H54 (cell line): ENCODE measurements at regions not wholly inside any gene's neighbourhood (a gene's known extent, or its start where the extent isn't known, plus 50 kb on each side); places are given as distances from the start of the nearest gene placed in this dataset.

Experiments
- DNase-seq: peaks from one replicate; pipeline ENCODE4 v3.0.0; 2011; ENCODE audit warnings: low spot score, mixed read lengths; ENCODE audit not compliant: insufficient read length
- FAIRE-seq: peaks from 3 replicates; lab custom pipeline; 2011; peaks lifted over from hg19 to GRCh38; lab: Jason Lieb, UNC
- POLR2A ChIP-seq: IDR thresholded peaks from 2 replicates; pipeline ENCODE4 v1.6.1; 2011; ENCODE audit warnings: low read depth, mild to moderate bottlenecking, low read length

DNA sequence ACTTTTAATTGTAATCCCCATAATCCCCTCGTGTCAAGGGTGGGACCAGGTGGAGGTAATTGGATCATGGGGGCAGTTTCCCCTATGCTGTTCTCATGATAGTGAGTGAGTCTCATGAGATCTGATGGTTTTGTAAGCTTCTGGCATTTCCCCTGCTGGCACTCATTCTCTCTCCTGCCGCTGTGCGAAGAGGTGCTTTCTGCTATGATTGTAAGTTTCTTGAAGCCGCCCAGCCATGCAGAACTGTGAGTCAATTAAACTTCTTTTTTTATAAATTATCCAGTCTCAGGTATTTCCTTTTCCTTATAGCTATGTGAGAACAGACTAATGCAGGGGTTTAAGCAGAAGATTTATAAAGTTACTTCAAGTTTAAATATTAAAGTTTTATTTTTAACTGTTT is 655.2 kb downstream of the EPHA4 start:
- no peak for TF ChIP-seq POLR2A
- no peak for FAIRE-seq

DNA sequence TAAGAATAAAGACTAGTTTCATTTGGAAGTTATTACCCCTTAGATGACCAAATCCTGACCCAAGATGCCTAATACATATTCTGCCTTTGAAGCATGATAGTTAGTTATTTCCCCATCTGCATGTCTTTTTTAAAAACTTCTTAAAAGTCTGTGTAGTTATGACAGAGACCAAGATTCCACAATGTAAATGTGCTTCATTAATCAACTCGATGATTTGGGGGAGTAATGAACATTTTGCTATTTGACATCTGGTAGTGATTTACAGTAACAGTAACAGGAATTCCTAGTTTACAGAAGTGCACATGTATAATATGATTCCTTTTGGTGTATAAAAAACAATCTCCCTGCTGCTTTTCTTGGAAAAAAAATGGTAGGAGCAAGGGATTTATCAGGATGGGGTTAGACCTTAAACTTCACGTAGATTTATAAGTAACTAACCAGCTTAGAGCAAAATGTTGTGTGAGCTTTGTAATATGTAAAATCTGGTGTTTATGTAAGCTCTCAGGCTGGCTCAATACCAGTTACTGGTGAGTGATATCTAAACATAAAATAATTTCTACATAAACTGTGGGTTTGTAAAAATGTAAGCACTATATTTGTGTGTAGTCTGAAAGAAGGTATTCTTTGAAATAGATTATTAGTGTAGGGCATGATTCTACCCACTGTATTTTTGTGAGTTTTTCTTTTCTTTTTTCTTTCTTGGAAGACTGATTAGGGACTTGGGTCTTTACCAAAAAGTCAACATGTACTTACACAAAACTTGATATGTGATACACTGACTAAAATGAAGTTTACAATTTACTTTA is 641.6 kb downstream of the EPHA4 start:
- no peak for TF ChIP-seq POLR2A
- DNase-seq (no peak), FAIRE-seq (no peak)

More for the DNA sequence above, 655.2 kb downstream of the EPHA4 start:
- DNase-seq = no peak

DNA sequence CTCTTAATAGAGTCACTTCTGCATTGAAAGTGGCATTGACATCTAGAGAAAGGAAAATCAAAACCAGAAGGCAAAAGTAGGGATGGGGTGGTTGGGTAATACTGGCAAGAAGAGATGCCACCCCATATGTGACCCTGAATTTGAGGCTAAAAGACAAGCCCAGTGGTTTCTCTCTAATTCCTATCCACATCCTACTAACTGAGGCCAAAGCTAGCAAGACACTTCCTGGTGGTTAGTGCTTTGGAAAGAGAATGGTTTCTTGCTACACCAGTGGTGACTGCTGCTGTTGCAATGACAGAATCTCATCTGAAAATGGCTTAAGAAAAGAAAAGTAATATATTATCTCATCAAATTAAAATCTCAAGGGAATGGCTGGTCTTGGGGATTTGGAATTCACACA is 640.6 kb downstream of the EPHA4 start:
- no peak for TF ChIP-seq POLR2A
- no peak for FAIRE-seq
- no peak for DNase-seq

DNA sequence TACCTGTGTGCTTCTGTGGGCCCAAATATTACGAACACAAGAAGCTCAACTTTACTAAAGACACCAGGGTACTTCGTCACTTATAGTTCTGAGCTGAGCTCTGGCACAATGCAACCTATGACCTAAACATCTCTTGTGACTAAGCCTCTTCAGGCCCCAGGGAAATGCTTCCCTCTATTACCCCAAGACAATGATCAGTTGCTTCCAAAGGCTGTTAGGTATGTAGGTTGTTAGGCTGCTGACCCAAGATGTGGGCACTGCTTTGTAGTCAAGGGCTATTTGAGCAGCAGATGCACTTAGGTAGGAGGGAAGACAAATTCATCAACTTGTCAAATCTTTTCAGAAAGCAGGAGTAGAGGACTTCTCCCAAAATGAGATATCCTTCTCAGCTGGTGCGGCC is 640.1 kb downstream of the EPHA4 start:
- no peak for DNase-seq
- no peak for TF ChIP-seq POLR2A
- no peak for FAIRE-seq

DNA sequence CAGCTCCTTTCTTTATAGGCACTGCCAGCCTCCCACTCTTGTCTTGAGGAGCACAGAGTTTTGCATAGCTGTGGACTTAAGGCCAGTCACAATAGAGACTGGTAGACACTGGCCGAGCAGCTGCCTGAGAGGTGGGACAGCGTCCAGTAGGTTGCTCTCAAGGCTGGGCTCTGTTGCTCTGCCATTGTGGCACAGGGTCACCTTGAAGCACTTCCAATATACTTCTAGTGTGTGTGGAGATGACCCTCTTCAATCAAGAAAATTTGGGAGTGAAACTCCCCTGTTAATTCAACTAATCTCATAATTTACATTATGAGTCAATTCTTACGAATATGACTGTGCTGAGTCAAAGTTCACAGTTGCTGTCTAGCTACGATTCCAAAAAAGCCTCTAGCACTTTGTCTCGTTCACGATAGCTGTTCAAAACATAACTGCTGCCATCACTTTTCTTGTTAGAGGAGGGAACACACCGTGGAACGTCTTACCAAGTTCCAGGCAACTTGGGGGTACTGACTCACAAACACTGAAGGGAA is 636.2 kb downstream of the EPHA4 start:
- DNase-seq = no peak
- no peak for FAIRE-seq
- TF ChIP-seq POLR2A = no peak

DNA sequence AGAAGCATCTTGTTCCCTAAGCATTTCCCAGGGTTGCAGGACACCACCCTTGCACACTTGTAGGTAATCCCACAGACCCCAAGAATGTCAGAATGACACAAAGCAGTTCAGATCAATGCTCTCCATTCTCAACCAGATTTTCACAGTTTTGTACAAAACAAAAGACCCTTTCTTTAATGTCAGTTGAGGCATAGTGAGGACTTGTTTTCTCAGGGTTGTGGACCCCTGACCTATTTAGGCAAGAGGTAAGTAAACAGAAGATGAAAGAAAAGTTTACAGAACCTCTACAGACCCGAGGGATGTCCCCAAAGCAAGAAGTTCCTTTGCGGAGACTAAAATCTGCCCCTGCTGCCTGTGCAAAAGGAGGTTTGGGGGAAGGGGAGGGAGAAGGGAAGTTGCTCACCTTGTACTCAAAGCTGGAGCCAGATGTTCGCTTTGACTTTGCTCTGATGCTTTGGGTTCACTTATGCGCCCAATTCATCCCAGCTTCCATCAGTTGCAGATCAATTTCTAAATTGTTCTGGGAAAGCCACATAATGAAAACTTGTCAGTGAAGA is 635.4 kb downstream of the EPHA4 start:
- DNase-seq = no peak
- no peak for FAIRE-seq
- no peak for TF ChIP-seq POLR2A

DNA sequence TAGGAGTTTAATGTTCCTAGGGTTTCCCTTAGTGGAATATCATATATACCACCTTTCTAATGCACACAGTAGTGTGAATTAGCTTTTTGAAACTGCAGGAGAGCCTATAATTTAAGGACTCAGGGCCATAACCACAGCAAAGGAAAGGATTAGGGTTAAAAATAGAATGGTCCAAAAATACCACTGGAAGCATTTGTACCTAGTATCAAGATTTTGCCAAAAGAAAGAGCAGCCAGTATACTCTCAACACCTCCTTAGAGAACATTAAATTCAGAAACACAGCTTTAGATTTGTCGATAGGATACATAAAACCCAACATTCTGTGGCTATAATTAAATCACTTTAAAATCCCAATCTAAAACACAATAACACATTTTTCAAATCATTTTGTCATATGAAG is 634.9 kb downstream of the EPHA4 start:
- no peak for TF ChIP-seq POLR2A
- no peak for FAIRE-seq
- no peak for DNase-seq

DNA sequence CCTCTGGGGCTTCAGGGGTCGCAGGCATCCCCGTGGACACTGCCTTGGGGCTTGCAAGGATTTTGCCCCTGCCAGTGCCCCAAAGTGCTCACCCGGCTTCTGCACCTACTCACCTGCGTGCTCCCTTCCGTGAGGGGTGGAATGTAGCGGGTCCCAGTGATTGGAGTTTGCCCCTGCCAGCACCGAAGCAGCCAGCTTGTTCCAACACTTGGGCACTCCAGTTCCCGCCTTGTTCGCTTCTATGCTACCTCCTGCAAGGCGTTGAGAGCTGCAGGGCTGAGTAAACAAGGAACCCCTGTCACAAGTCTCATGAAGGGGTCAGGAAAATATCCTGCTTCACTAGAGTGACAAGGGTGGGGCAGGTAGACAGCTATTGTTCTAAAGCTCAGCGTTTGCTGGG is 631.5 kb downstream of the EPHA4 start:
- FAIRE-seq (no peak), DNase-seq (no peak)
- TF ChIP-seq POLR2A = no peak

DNA sequence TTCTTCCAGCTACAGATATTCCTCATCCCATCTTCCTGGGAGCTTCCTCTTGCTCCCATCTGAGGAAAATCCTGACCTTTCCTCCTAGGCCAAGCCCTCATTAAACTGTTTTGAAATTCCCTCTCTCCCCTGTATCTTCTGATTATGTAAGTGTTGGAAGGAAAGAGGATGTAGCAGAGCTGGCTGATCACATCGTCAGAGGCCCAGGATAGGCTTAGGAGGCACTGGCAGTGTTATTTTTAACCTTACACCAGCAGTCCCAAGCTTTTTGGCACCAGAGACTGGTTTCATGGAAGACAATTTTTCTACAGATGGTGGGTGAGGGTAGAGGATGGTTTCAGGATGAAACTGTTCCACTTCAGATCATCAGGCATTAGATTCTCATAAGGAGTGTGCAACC is 630.4 kb downstream of the EPHA4 start:
- TF ChIP-seq POLR2A = no peak
- DNase-seq = no peak
- FAIRE-seq = no peak

DNA sequence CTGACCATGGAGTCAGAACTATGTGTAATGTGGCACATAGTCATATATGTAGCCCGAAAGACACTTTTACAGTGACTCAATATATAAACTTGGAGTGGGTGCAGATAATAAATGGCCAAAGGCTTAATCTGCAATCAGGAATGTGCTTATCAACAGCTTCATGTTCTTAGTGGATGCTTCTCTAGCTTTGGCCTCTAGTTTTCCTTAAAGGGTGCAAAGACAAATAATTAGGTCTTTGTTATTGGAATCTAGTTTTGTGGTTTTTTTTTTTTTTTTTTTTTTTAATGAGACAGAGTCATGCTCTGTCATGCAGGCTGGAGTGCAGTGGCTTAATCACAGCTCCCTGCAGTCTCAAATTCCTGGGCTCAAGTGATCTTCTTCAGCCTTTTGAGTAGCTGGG is 625.6 kb downstream of the EPHA4 start:
- FAIRE-seq = no peak

DNA sequence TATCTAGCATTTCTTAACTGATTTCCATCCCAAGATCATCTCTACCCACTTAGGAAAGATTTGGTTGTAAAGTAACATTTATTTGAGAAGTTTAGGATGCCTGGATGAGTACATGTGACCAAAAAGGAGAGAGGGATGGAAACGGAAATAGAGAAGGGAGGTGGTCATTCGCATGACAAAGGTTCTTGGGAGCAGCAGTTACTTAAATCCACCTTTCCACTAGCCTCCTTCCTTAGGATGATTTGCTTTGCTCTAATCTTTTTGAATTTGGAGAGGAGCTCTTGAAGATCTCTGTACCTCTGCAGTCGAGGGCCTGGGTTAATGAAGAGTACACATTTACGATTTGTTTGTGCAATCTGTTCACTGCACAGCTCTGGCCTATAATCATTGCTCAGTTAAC is 623.5 kb downstream of the EPHA4 start:
- DNase-seq = no peak
- no peak for TF ChIP-seq POLR2A
- FAIRE-seq = no peak

More for the DNA sequence above, 625.6 kb downstream of the EPHA4 start:
- no peak for TF ChIP-seq POLR2A
- DNase-seq = no peak

DNA sequence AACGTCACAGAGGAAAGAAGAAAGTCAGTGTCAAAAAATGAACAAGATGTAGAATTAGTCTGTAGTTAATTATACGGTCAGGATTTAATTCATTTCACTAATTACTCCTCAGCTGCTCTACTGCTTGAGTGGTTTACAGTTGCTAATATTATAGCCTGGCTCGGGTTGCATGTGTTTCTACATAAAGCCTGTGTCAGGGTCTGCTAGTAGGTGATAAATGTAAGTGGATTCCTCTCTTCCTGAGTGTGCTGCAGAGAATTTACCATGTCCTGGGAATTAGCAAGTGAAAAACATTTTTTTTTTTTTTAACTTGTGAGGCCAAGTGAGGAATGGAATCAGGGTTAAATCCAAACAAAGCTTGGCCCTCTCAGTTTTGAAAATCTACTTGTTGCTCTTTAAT is 622.6 kb downstream of the EPHA4 start:
- FAIRE-seq (no peak), DNase-seq (no peak)
- TF ChIP-seq POLR2A = no peak

DNA sequence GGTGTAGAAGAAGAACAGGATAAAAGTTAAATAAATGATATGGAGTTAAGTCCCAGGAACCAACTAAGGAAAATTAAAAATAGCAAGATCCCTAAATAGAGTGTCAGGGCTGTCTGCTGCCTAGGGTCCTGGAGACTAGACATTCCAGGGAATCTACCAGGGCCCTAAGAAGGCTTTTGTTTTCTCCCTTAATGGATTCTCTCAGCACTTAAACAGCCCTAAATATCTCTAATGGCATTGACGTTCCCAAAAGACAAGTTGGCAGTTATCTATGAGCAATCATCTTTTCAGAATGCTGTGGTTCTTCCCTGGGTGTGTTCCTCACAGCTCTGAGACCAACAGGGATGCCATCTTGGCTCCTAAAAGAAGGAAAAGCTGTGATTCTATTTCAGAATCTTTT is 616.3 kb downstream of the EPHA4 start:
- TF ChIP-seq POLR2A = no peak
- FAIRE-seq (no peak), DNase-seq (no peak)

DNA sequence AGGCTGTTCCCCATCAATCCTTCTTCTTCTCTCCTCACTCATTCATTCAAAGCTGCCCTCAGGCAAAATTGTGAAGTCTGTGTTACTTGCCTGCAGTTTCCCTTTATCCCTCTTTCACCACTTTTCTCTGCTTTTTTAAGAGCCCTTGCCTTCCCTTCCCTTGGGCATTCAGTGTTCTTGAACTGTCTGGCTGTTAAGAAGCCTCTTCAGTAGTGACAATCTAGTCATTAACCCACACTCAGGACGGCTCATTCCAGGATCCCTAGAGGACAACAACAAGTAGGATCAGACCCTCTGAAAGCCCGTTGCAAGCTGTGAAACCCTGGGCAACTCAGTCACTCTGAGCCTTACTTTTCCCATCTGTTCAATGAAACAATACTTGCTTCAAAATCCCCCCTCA is 615.7 kb downstream of the EPHA4 start:
- TF ChIP-seq POLR2A = no peak
- FAIRE-seq (no peak), DNase-seq (no peak)

DNA sequence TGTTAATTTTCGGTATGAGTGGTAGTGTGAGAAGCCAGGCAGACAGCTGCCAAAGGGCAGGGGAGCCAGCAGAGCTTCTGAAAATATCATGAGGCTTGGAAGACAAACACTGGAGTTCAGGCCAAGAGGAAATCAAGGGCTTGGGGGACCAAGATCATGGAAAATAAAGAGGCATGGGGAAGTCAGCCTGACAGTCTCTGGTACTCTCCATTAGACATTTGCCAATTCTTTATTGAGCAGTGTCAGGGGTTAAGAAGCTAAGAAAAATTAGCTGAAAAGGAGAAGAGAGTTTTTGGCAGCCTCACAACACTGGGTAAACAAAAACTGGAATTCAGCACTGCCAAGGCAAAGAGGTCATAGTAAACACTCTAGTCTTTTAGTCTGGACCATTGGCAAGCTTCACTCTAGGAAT is 612.7 kb downstream of the EPHA4 start:
- no peak for FAIRE-seq
- TF ChIP-seq POLR2A = no peak
- DNase-seq = no peak
